ENCODE measurements at regions not wholly inside any gene's neighbourhood (a gene's known extent, or its start where the extent isn't known, plus 50 kb on each side); places are given as distances from the start of the nearest gene placed in this dataset. TPM values are rescaled to one million over a fixed set of nuclear protein-coding genes. Genes with fewer than 3 reads are reported as not detected.

- Histone ChIP-seq H3K4me1 (no peaks in the 10 kb centered on the region), H3K27me3 (no peaks in the 10 kb centered on the region), H3K36me3 (no peaks in the 10 kb centered on the region), H3K27ac (no peak overlapping the region), H3K4me3 (no peak overlapping the region), H3K9me3 (no peaks in the 10 kb centered on the region)
- DNase-seq (ENCODE audit: extremely low spot score in 2 of 2), result no peak
- TF ChIP-seq POLR2A (IDR thresholded peaks at IDR 0.05), result no peak
- intact Hi-C loops (cut with DNase I), result no loop called here
These were observed 58.0 kb upstream of the KRAS start for GRCh38 chr12:25308756-25309155.

- no peak for TF ChIP-seq CTCF (IDR thresholded peaks at IDR 0.05)
- TF ChIP-seq POLR2A (IDR thresholded peaks at IDR 0.05), result no peak
- no peak for TF ChIP-seq POLR2AphosphoS5 (IDR thresholded peaks at IDR 0.05; ENCODE audit: insufficient read depth in 1 of 2, low read depth in 1 of 2)
- DNase-seq (ENCODE audit: extremely low spot score in 2 of 2), result no peak
- intact Hi-C loops (cut with DNase I), result no loop called here
- Histone ChIP-seq H3K27ac (no peak overlapping the region), H3K9me3 (no peaks in the 10 kb centered on the region), H3K4me1 (no peaks in the 10 kb centered on the region), H3K36me3 (no peaks in the 10 kb centered on the region), H3K27me3 (no peaks in the 10 kb centered on the region), H3K4me3 (no peak overlapping the region)
These were observed 57.1 kb upstream of the KRAS start for GRCh38 chr12:25307818-25308217.

- no peaks in the 10 kb centered on the region for H3K4me1 ChIP-seq
- H3K36me3 ChIP-seq, result no peaks in the 10 kb centered on the region
- TF ChIP-seq CTCF (IDR thresholded peaks at IDR 0.05), result no peak
- no peak for TF ChIP-seq POLR2A (IDR thresholded peaks at IDR 0.05)
- no peak for TF ChIP-seq POLR2AphosphoS5 (IDR thresholded peaks at IDR 0.05; ENCODE audit: insufficient read depth in 1 of 2, low read depth in 1 of 2)
- no peaks in the 10 kb centered on the region for H3K27me3 ChIP-seq
- H3K27ac ChIP-seq, result no peak overlapping the region
- no peak overlapping the region for H3K4me3 ChIP-seq
- intact Hi-C loops (cut with DNase I), result no loop called here
- H3K9me3 ChIP-seq, result no peaks in the 10 kb centered on the region
- DNase-seq (ENCODE audit: extremely low spot score in 2 of 2), result no peak
These were observed 51.1 kb upstream of the KRAS start for GRCh38 chr12:25301798-25302197.

Small RNA genes lying in the stretch of these regions (small RNA-seq; reads per million reads assigned to genes)
- not detected for gene AC092451.1
- not detected for gene RNU4-67P
